Upper lobe of left lung (tissue), 4 donors: ENCODE measurements at regions not wholly inside any gene's neighbourhood (a gene's known extent, or its start where the extent isn't known, plus 50 kb on each side); places are given as distances from the start of the nearest gene placed in this dataset.

Experiments used
- CTCF ChIP-seq, 6 experiments: fragments of 450-650 bp in 4 of 6; fragments of 200-600 bp in 2 of 6; sonication (generic) in 2 of 6; IDR thresholded peaks; one replicate each; pipeline ENCODE4 v1.5.1; 2016 to 2019; ENCODE audit warnings: antibody characterized with exemption in 6 of 6
- EP300 ChIP-seq, 4 donors: sonication (generic); formaldehyde crosslinking; IDR thresholded peaks; one replicate each; pipeline ENCODE4 v1.5.1; 2017; ENCODE audit warnings: antibody characterized with exemption in 4 of 4, control low read depth in 2 of 4

GRCh38 chr7:3204526-3204925 is 96.5 kb upstream of the SDK1 start:
- TF ChIP-seq CTCF (IDR thresholded peaks at IDR 0.05) (no peak), EP300 (IDR thresholded peaks at IDR 0.05) (no peak)
